Inflammatory macrophage (primary cell): ENCODE measurements at regions not wholly inside any gene's neighbourhood (a gene's known extent, or its start where the extent isn't known, plus 50 kb on each side); places are given as distances from the start of the nearest gene placed in this dataset.
A peak's percentile ranks its signal among the peaks of the same experiment; 100 is the strongest.
"Not testable (repeated sequence)": the region's sequence is repeated elsewhere in the genome, so short reads cannot be mapped to it uniquely, and the experiment has no call there.

Source experiments
- DNase-seq, 2 donors: peaks; one replicate each; pipeline ENCODE4 v3.0.0-alpha.2; 2020 to 2022

GRCh38 chr20:59110607-59111006, 53.0 kb upstream of the ZNF831 start:
- no peak for DNase-seq

DNA sequence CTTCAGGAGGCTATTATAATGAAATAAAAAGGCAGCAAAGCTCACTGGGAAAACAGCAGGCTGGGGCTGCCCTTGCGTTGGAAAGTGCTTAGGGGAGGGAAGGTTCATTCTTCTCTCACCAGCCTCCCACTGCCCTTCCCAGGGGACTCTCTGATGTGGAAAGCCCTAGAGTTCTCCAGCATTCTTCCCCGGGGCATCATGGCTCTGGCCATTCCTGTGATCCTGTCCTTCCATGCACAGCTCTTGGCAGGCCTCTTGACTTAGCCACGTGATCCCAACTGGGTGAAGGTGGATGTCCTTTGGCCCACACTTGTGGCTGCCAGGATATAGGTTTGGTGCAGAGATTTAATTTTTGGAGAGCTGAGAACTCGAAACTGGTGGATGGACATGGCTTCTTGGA, 58.0 kb upstream of the ZNF831 start:
- DNase-seq: no peak

DNA sequence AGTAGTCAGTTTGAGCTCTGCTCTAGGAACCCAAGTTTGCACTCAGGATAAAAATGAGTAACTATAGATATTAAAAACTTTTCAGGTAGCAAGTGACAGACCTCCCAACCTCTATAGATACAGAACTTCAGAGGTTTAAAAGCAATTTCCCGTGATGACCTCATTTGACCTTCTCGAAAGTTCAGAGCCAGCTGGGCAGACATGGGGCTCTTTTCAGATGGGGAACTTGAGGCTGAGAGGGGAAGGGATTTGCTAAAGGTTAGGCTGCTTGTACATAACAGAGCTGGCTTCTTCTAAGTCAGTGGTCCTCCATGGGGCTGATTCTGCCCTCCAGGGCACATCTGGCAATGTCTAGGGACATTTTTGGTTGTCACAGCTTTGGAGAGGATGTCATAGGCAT, 58.8 kb upstream of the ZNF831 start:
- DNase-seq: peak; percentile 33 to 55

GRCh38 chr20:59103573-59103972, 60.0 kb upstream of the ZNF831 start:
- DNase-seq: peak; percentile 11 to 30

GRCh38 chr20:59102841-59103299, 60.3 kb upstream of the PRELID3B start:
- DNase-seq: peak; percentile 61 to 77

GRCh38 chr20:59101961-59102360, 59.4 kb upstream of the PRELID3B start:
- DNase-seq: peak; percentile 35 to 54

DNA sequence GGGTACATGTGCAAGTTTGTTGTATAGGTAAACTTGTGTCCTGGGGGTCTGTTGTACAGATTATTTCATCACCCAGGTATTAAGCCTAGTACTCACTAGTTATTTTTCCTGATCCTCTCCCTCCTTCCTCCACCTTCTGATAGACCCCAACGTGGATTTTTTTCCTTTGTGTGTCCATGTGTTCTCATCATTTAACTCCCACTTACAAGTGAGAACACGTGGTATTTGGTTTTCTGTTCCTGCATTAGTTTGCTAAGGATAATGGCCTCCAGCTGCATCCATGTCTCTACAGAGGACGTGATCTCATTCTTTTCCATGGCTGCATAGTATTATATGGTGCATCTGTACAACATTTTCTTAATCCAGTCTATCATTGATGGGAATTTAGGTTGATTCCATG, 57.3 kb upstream of the PRELID3B start:
- not testable (repeated sequence) for DNase-seq

- DNase-seq: no peak
These were observed 52.6 kb upstream of the PRELID3B start for GRCh38 chr20:59095140-59095539.

GRCh38 chr20:59094576-59094975, 52.0 kb upstream of the PRELID3B start:
- DNase-seq: no peak
